ENCODE measurements at regions not wholly inside any gene's neighbourhood (a gene's known extent, or its start where the extent isn't known, plus 50 kb on each side); places are given as distances from the start of the nearest gene placed in this dataset.

DNA sequence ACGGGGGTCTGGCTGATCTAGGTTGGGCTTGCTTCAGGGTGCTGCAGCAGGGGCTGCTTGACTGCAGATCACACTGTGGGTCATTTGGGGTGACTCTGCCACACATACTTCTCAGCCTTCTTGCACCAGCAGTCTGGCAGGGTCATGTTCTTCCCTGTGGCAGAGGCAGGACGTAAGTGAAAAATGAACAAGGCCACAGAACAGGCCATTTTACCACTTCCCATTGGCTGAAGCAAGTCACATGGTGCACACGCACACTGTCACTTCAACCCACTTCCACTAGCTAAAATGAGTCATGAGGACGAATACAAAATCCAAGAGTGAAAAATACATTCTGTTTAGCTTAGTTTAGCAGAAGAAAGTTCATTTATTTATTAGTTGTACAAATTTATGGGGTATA, 168.6 kb upstream of the GGTLC1 start:
- H3K27me3 Mint-ChIP-seq = peaks cover 2% of the 10 kb centered on the region
- no peaks in the 10 kb centered on the region for H3K9me3 Mint-ChIP-seq
- intact Hi-C loops (cut with micrococcal nuclease) = no loop called here
- H3K4me3 Mint-ChIP-seq = no peak overlapping the region
- H3K27ac Mint-ChIP-seq = no peak overlapping the region
- H3K36me3 Mint-ChIP-seq (ENCODE audit: low read depth) = no peaks in the 10 kb centered on the region
- no peaks in the 10 kb centered on the region for H3K4me1 Mint-ChIP-seq (ENCODE audit: low read depth)

DNA sequence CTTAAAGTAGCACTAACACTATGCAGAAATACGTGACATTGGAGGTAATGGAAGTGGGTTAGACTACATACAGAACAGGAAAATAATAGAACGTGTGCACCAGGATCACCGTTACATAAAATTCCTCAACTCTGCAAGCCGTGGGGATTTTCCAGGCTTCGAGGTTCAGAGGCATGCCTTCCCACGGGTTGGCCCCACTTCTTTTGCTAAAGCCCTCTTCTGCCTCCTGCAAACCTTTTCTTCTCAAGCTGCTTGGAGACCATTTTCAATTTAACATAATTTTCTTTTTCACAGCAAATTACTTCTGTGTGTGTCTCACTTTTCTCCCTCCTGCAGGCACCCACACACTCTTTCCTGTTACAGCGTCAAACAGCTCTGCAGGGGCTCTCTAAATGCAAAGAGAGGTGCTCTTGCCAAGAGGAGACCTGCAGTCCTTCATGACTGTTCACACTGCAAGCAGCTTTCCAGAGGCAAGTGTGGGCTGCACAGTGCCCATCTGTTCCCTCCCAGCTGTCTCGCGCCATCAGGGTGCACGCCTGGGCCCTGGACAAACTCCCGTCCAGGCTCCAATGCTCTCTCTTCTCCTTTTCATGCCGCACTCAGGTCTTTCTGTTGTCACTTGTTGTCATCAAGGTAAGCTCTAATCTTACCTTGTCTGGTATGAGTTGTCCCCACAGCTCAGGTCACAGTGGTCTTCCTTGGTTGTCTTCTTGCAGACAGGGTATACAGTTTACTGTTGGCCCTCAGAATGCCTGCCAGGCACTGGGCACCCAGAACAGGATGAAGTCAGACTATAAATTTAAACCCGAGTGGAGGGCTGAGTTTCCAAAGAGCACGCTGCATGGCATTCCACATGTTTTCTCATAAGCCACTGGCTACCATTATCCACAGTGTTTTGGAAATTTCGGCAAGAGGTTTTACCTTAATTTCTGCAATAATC, 164.8 kb upstream of the GGTLC1 start:
- Mint-ChIP-seq H3K27ac (no peak overlapping the region), H3K4me1 (ENCODE audit: low read depth) (peaks cover 5% of the 10 kb centered on the region), H3K36me3 (ENCODE audit: low read depth) (no peaks in the 10 kb centered on the region), H3K27me3 (peaks cover 2% of the 10 kb centered on the region), H3K9me3 (peaks cover 6% of the 10 kb centered on the region), H3K4me3 (no peak overlapping the region)
- intact Hi-C loops (cut with micrococcal nuclease) = no loop called here

GRCh38 chr20:24151621-24152294, 163.2 kb upstream of the GGTLC1 start:
- Mint-ChIP-seq H3K4me3 (no peak overlapping the region), H3K4me1 (ENCODE audit: low read depth) (peaks cover 15% of the 10 kb centered on the region), H3K27me3 (peaks cover 2% of the 10 kb centered on the region), H3K27ac (no peak overlapping the region), H3K36me3 (ENCODE audit: low read depth) (no peaks in the 10 kb centered on the region), H3K9me3 (peaks cover 9% of the 10 kb centered on the region)
- intact Hi-C loops (cut with micrococcal nuclease) = no loop called here

GRCh38 chr20:24150406-24150805, 161.8 kb upstream of the GGTLC1 start:
- Mint-ChIP-seq H3K4me3 (no peak overlapping the region), H3K36me3 (ENCODE audit: low read depth) (no peaks in the 10 kb centered on the region), H3K4me1 (ENCODE audit: low read depth) (peaks cover 15% of the 10 kb centered on the region), H3K27me3 (peaks cover 2% of the 10 kb centered on the region), H3K9me3 (peaks cover 9% of the 10 kb centered on the region), H3K27ac (no peak overlapping the region)
- intact Hi-C loops (cut with micrococcal nuclease) = no loop called here

DNA sequence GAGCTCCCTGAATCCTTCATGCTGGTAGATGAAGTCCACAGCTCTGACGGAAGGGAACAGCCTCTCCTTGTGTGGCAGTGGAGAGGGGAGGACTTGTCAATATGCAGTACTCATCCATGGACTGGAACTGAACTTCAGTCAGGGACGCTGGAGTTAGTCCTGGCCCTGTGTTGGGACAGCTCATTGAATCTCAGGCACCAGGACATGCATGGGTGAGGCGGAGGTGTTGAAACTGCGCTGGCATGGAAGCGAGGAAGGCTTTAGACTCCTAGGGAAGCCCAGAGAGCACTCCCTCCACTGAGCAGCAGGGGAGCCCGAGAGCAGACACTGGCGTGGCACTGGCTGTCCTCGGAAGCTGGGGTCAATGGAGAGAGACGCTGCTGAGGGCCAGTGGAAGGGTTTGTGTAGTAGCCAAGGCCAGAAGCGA, 161.3 kb upstream of the GGTLC1 start:
- no peaks in the 10 kb centered on the region for H3K36me3 Mint-ChIP-seq (ENCODE audit: low read depth)
- H3K4me3 Mint-ChIP-seq = no peak overlapping the region
- intact Hi-C loops (cut with micrococcal nuclease) = no loop called here
- H3K4me1 Mint-ChIP-seq (ENCODE audit: low read depth) = peaks cover 15% of the 10 kb centered on the region
- H3K27ac Mint-ChIP-seq = no peak overlapping the region
- H3K27me3 Mint-ChIP-seq = peaks cover 2% of the 10 kb centered on the region
- peaks cover 9% of the 10 kb centered on the region for H3K9me3 Mint-ChIP-seq

DNA sequence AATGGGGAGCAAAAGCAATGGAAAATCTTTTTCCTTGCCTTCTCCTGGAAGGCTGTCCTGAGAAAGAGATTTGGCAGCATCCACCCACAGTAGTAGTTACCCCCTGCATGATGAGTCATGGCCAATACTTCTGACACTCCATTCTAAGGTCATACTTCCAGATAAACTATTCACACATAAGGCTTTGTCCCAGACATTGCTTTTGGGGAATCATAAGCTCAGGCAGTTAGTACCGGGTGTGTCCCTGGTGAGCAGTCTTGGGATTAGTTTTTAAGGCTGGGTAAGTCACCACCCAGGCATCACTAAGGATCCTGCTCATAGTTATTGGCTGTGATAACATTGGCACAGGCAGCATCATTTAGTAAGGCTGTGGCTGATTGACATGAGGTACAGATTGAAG, 160.6 kb upstream of the GGTLC1 start:
- no peak overlapping the region for H3K27ac Mint-ChIP-seq
- no peak overlapping the region for H3K4me3 Mint-ChIP-seq
- H3K9me3 Mint-ChIP-seq = peaks cover 9% of the 10 kb centered on the region
- H3K4me1 Mint-ChIP-seq (ENCODE audit: low read depth) = peaks cover 15% of the 10 kb centered on the region
- H3K27me3 Mint-ChIP-seq = peaks cover 2% of the 10 kb centered on the region
- H3K36me3 Mint-ChIP-seq (ENCODE audit: low read depth) = no peaks in the 10 kb centered on the region
- intact Hi-C loops (cut with micrococcal nuclease) = no loop called here

DNA sequence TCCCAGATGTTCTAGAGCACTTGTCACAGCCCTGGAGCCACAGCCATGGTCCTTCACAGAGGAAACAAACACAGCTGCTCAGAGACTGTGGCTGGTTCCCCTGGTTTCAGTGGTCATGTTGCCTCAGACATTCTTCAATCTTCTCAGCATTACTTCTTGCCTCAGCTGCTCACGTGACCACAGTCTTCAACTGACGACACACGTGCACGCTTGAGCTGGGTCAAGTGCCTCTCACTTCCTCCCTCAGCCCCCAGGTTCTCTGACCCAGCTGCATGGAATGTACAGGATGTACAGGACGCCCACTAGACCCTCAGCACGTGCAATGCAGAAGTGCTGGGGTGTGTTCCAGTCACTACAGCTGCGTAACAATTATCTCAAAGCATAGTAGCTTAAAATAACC, 159.8 kb upstream of the GGTLC1 start:
- no peaks in the 10 kb centered on the region for H3K36me3 Mint-ChIP-seq (ENCODE audit: low read depth)
- H3K4me1 Mint-ChIP-seq (ENCODE audit: low read depth) = peaks cover 15% of the 10 kb centered on the region
- intact Hi-C loops (cut with micrococcal nuclease) = no loop called here
- no peak overlapping the region for H3K4me3 Mint-ChIP-seq
- H3K27me3 Mint-ChIP-seq = no peaks in the 10 kb centered on the region
- H3K9me3 Mint-ChIP-seq = peaks cover 9% of the 10 kb centered on the region
- H3K27ac Mint-ChIP-seq = no peak overlapping the region

GRCh38 chr20:24147961-24148360, 159.4 kb upstream of the GGTLC1 start:
- no peaks in the 10 kb centered on the region for H3K36me3 Mint-ChIP-seq (ENCODE audit: low read depth)
- H3K27me3 Mint-ChIP-seq = no peaks in the 10 kb centered on the region
- no peak overlapping the region for H3K4me3 Mint-ChIP-seq
- intact Hi-C loops (cut with micrococcal nuclease) = no loop called here
- peaks cover 9% of the 10 kb centered on the region for H3K9me3 Mint-ChIP-seq
- H3K27ac Mint-ChIP-seq = no peak overlapping the region
- peaks cover 15% of the 10 kb centered on the region for H3K4me1 Mint-ChIP-seq (ENCODE audit: low read depth)

- Mint-ChIP-seq H3K4me3 (no peak overlapping the region), H3K9me3 (peaks cover 9% of the 10 kb centered on the region), H3K27me3 (no peaks in the 10 kb centered on the region), H3K4me1 (ENCODE audit: low read depth) (peaks cover 15% of the 10 kb centered on the region), H3K36me3 (ENCODE audit: low read depth) (no peaks in the 10 kb centered on the region), H3K27ac (no peak overlapping the region)
- intact Hi-C loops (cut with micrococcal nuclease) = no loop called here
Observed at GRCh38 chr20:24147479-24147878, 158.9 kb upstream of the GGTLC1 start.

- H3K4me1 Mint-ChIP-seq (ENCODE audit: low read depth) = peaks cover 15% of the 10 kb centered on the region
- peaks cover 18% of the 10 kb centered on the region for H3K9me3 Mint-ChIP-seq
- no peaks in the 10 kb centered on the region for H3K36me3 Mint-ChIP-seq (ENCODE audit: low read depth)
- no peak overlapping the region for H3K27ac Mint-ChIP-seq
- H3K4me3 Mint-ChIP-seq = no peak overlapping the region
- intact Hi-C loops (cut with micrococcal nuclease) = no loop called here
- H3K27me3 Mint-ChIP-seq = peaks cover 2% of the 10 kb centered on the region
Observed at GRCh38 chr20:24146231-24146634, 157.7 kb upstream of the GGTLC1 start.

GRCh38 chr20:24144371-24144770, 155.8 kb upstream of the GGTLC1 start:
- Mint-ChIP-seq H3K9me3 (peaks cover 23% of the 10 kb centered on the region), H3K4me3 (no peak overlapping the region), H3K27ac (no peak overlapping the region), H3K27me3 (peaks cover 2% of the 10 kb centered on the region), H3K36me3 (ENCODE audit: low read depth) (no peaks in the 10 kb centered on the region), H3K4me1 (ENCODE audit: low read depth) (peaks cover 15% of the 10 kb centered on the region)
- intact Hi-C loops (cut with micrococcal nuclease) = no loop called here

DNA sequence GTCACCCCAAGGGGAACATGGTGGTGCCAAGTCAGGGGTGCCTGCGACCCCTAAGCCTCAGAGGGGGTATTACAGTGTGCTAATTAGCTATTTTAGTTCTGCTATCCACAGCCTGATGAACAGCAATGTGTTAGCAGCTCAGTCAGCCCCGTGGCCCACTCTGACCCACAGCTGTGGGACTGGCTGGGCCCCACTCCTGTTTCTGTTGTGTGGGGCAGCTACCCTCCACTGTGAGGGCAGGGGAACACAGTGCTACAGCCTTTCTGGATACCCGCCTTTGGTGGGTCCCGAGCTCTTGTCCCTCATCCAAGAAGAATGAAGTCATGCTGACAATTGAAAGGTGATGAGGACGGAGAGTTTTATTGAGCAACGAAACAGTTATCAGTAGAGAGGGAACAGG, 152.5 kb upstream of the GGTLC1 start:
- Mint-ChIP-seq H3K27ac (no peak overlapping the region), H3K4me3 (no peak overlapping the region), H3K36me3 (ENCODE audit: low read depth) (no peaks in the 10 kb centered on the region), H3K27me3 (peaks cover 2% of the 10 kb centered on the region), H3K9me3 (peaks cover 14% of the 10 kb centered on the region), H3K4me1 (ENCODE audit: low read depth) (peaks cover 5% of the 10 kb centered on the region)
- intact Hi-C loops (cut with micrococcal nuclease) = no loop called here

- Mint-ChIP-seq H3K9me3 (peaks cover 14% of the 10 kb centered on the region), H3K36me3 (ENCODE audit: low read depth) (no peaks in the 10 kb centered on the region), H3K4me3 (no peak overlapping the region), H3K27me3 (peaks cover 2% of the 10 kb centered on the region), H3K27ac (no peak overlapping the region), H3K4me1 (ENCODE audit: low read depth) (peaks cover 5% of the 10 kb centered on the region)
- intact Hi-C loops (cut with micrococcal nuclease) = no loop called here
Observed at GRCh38 chr20:24139846-24140245, 151.3 kb upstream of the GGTLC1 start.

- Mint-ChIP-seq H3K9me3 (peaks cover 14% of the 10 kb centered on the region), H3K4me1 (ENCODE audit: low read depth) (peaks cover 5% of the 10 kb centered on the region), H3K4me3 (no peak overlapping the region), H3K36me3 (ENCODE audit: low read depth) (no peaks in the 10 kb centered on the region), H3K27ac (no peak overlapping the region), H3K27me3 (peaks cover 2% of the 10 kb centered on the region)
- intact Hi-C loops (cut with micrococcal nuclease) = no loop called here
Observed at GRCh38 chr20:24138951-24139350, 150.4 kb upstream of the GGTLC1 start.
